KMS-11 (cell line): ENCODE measurements at regions not wholly inside any gene's neighbourhood (a gene's known extent, or its start where the extent isn't known, plus 50 kb on each side); places are given as distances from the start of the nearest gene placed in this dataset.

Experiments used
- H2AFZ ChIP-seq: fragments of 200-600 bp; sonication (generic); 2 replicates; pipeline ENCODE4 v1.6.1; 2016; ENCODE audit warnings: antibody characterized with exemption, mixed run types, low read depth
- H3K27ac ChIP-seq: fragments of 200-600 bp; sonication (generic); 2 replicates; pipeline ENCODE4 v1.6.1; 2016; ENCODE audit warnings: mild to moderate bottlenecking, mixed run types
- H3K27me3 ChIP-seq: fragments of 200-600 bp; sonication (generic); 2 replicates; pipeline ENCODE4 v1.6.1; 2017; ENCODE audit warnings: mild to moderate bottlenecking, low read depth, mixed run types, moderate library complexity; ENCODE audit not compliant: insufficient read depth
- H3K36me3 ChIP-seq: fragments of 200-600 bp; sonication (generic); 2 replicates; pipeline ENCODE4 v1.6.1; 2017; ENCODE audit warnings: mild to moderate bottlenecking, mixed run types; ENCODE audit not compliant: insufficient read depth
- H3K4me1 ChIP-seq: fragments of 200-600 bp; sonication (generic); 2 replicates; pipeline ENCODE4 v1.6.1; 2016; ENCODE audit warnings: mild to moderate bottlenecking, low read depth, mixed run types; ENCODE audit not compliant: poor library complexity, severe bottlenecking
- H3K4me2 ChIP-seq: fragments of 200-600 bp; sonication (generic); 2 replicates; pipeline ENCODE4 v1.7.0; 2016; ENCODE audit warnings: mild to moderate bottlenecking, mixed run types
- H3K4me3 ChIP-seq: fragments of 200-600 bp; sonication (generic); IDR thresholded peaks from 2 replicates; pipeline ENCODE4 v1.6.1; 2017; ENCODE audit warnings: low read depth, low read length, mixed read lengths; ENCODE audit not compliant: insufficient read depth
- H3K79me2 ChIP-seq: fragments of 200-600 bp; sonication (generic); 2 replicates; pipeline ENCODE4 v1.6.1; 2016; ENCODE audit warnings: low read depth, mixed run types; ENCODE audit not compliant: insufficient read depth
- H3K9ac ChIP-seq: fragments of 200-600 bp; sonication (generic); 2 replicates; pipeline ENCODE4 v1.6.1; 2016; ENCODE audit warnings: mild to moderate bottlenecking, mixed run types
- H4K20me1 ChIP-seq: fragments of 200-600 bp; sonication (generic); 2 replicates; pipeline ENCODE4 v1.6.1; 2016; ENCODE audit warnings: mild to moderate bottlenecking, mixed run types; ENCODE audit not compliant: insufficient read depth
- CTCF ChIP-seq: fragments of 200-600 bp; sonication (generic); conservative IDR thresholded peaks from 2 replicates; pipeline ENCODE4 v1.6.1; 2017; ENCODE audit warnings: low read depth, mild to moderate bottlenecking, antibody characterized with exemption, low read length, moderate library complexity, mixed read lengths

DNA sequence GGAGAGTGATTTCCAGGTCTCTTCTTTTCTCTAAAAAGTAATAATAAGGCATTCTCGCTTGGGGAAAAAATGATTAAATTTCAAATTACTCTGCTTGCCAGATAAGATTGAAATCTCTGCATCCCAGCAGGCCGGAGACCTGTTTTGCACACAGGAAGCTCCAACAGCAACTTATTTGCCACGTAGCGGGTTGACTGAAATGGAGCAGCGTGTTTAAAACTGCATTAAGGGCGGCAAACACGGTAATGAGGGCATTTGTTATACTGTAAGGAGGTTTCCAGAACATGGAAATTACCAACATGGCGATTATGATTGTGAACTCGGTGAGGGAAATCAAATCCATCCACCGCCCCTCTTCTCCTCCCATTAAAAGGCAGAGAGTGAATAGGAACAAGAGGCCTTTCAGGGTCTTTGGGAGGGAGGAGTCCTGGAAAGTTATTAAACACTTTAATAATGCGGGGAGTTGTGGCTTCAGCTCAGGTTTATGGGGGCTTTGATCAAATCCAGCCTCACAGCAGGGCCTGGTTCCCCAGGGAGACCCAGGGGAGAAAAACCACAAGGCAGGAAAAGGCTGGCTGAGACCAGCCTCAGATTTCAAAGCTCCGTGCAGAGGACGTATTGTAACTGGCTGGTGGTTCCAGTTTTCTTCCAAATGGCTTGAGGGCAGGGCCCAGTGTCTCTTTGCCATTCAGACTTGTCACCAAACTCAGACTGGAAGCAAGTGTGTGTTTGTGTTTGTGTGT, 242.3 kb downstream of the TLE3 start:
- Histone ChIP-seq H2AFZ (no peak overlapping the region), H3K27ac (no peak overlapping the region), H3K9ac (no peak overlapping the region), H3K27me3 (no peaks in the 10 kb centered on the region), H3K4me1 (no peaks in the 10 kb centered on the region), H3K4me2 (no peak overlapping the region), H3K4me3 (no peak overlapping the region), H3K79me2 (no peaks in the 10 kb centered on the region), H4K20me1 (no peaks in the 10 kb centered on the region), H3K36me3 (no peaks in the 10 kb centered on the region)
- TF ChIP-seq CTCF = no peak

DNA sequence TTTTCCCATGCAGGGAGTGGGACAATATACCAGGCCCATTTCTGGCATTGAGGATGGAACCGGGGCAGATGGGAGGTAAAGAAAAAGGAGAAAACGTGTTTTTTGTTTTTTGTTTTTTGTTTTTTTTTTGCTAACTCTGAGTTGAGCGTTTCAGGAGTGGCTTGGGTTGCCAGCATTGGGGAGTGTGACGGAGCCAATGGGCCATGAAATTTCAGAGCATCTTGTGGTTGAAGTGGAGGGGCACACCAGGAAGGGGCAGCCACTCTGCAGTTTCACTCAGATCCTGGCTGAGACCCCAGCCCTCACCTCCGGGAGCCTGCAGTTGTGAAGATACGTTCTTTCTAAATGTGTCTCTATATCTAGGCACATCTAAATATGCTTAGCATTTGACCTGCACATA, 240.5 kb downstream of the TLE3 start:
- Histone ChIP-seq H3K4me1 (no peaks in the 10 kb centered on the region), H3K27me3 (no peaks in the 10 kb centered on the region), H3K9ac (no peak overlapping the region), H3K4me2 (no peak overlapping the region), H3K36me3 (no peaks in the 10 kb centered on the region), H3K27ac (no peak overlapping the region), H3K4me3 (no peak overlapping the region), H3K79me2 (no peaks in the 10 kb centered on the region), H2AFZ (no peak overlapping the region), H4K20me1 (no peaks in the 10 kb centered on the region)
- no peak for TF ChIP-seq CTCF

DNA sequence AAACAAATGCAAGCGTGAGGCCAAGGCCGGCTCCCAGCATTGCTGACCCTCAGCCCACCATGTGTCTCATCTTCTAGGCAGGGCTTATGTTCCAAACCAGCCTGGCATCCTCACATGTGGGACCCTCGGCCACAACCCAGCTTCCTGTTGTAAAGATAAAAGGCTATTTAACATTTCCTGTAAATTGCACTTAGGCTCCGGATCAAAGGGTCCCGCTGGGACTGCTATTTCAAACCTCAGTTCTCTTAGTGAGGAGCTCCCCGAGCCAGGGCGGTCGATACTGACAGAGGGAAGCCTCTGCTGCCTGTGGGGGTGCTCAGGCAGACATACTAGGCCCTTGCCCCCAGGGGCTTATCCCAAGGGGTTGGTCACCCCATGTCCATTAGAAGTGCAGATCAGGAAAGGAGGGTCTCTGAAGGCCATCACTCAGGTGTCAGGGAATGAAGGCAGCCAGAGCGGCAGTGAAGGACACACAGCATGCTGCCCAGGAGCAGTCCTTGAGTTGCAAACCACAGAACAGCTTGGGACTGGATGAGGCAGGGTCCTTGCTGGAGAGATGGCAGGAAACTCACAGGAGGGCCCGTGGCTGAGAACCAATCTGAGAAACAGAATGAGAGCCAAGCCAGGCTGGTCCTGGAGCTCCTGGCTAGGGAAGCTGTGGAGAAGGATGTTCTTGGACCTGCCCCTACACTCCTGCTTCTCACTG, 239.9 kb downstream of the TLE3 start:
- Histone ChIP-seq H3K79me2 (no peaks in the 10 kb centered on the region), H3K4me1 (no peaks in the 10 kb centered on the region), H3K27ac (no peak overlapping the region), H3K27me3 (no peaks in the 10 kb centered on the region), H4K20me1 (no peaks in the 10 kb centered on the region), H3K4me3 (no peak overlapping the region), H2AFZ (no peak overlapping the region), H3K4me2 (no peak overlapping the region), H3K36me3 (no peaks in the 10 kb centered on the region), H3K9ac (no peak overlapping the region)
- TF ChIP-seq CTCF = no peak

DNA sequence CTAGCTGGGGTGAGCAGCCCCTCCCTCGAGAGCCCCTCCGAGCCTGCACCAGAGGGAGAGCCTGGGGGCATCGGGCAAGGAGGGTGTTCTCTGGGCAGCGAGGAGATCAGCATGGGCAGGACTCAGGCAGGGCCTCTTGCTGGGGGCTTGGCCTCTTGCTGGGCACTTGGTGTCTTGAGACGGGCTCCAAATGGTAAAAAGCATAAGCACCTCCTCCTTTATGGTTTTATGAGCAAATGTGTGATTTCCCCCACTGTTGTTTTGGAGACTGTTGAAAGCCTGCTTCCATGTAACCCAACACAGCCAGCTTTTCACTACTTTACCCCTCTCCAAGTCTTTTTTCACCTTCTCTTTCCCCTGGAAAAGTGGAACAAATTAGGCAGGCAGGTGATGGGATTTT, 239.3 kb downstream of the TLE3 start:
- Histone ChIP-seq H3K4me2 (no peak overlapping the region), H4K20me1 (no peaks in the 10 kb centered on the region), H3K4me3 (no peak overlapping the region), H3K36me3 (no peaks in the 10 kb centered on the region), H3K79me2 (no peaks in the 10 kb centered on the region), H3K9ac (no peak overlapping the region), H3K27me3 (no peaks in the 10 kb centered on the region), H2AFZ (no peak overlapping the region), H3K27ac (no peak overlapping the region), H3K4me1 (no peaks in the 10 kb centered on the region)
- TF ChIP-seq CTCF = no peak
